ENCODE measurements at regions not wholly inside any gene's neighbourhood (a gene's known extent, or its start where the extent isn't known, plus 50 kb on each side); places are given as distances from the start of the nearest gene placed in this dataset.

DNA sequence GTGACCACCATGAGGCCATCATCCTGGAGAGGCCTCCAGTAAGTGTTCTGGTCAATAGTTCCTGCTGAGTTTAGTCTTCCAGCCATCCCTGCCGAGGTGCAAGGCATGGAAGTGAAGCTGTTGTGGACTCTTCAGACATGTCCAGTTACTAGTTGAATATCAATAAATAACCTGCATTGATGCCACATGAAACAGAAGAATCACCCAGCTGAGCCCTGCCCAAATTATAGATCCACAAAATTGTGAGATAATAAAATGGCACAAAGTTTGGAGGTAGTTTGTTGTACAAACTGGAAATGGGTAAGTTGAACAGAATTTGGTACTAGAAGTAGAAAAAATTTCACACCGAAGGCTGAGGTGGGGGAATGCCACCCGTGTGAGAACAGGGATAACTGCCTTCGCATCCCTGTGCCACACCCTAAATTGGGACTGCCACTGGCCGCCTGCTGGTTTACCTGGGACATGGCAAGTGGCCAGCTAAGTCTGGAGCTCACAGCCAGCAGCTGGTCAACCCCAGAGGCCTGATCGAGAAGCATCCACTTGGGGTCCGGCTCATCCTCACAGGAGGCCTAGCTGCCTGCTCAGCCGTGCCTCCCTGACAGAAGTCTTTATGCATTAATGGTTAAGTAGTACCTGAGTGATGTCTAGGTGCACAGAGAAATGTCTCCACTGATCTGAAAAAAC is 184.5 kb downstream of the SPRY1 start:
- DNase-seq (ENCODE audit: low read depth) = no peak
- Histone ChIP-seq H4K20me1 (ENCODE audit: insufficient read depth, low read length) (no peaks in the 10 kb centered on the region), H2AFZ (ENCODE audit: low read depth, low read length) (no peak overlapping the region), H3K9ac (ENCODE audit: low read length) (no peak overlapping the region), H3K4me2 (ENCODE audit: low read length) (no peak overlapping the region), H3K27me3 (ENCODE audit: insufficient read depth, low read length) (no peaks in the 10 kb centered on the region), H3K36me3 (ENCODE audit: insufficient read depth, low read length) (no peaks in the 10 kb centered on the region), H3K27ac (ENCODE audit: low read depth, low read length) (no peak overlapping the region), H3K4me3 (ENCODE audit: insufficient read depth, low read depth, low read length) (no peak overlapping the region), H3K4me1 (ENCODE audit: insufficient read depth, low read length) (no peaks in the 10 kb centered on the region), H3K79me2 (ENCODE audit: insufficient read depth, low read length) (no peaks in the 10 kb centered on the region), H3K9me3 (ENCODE audit: insufficient read depth, low read depth, low read length) (peaks cover 6% of the 10 kb centered on the region)
- Mint-ChIP-seq H3K27me3 (ENCODE audit: low read depth, unreplicated experiment) (peaks cover 2% of the 10 kb centered on the region), H3K4me3 (ENCODE audit: unreplicated experiment) (no peak overlapping the region), H3K27ac (ENCODE audit: unreplicated experiment) (no peak overlapping the region), H3K9me3 (ENCODE audit: unreplicated experiment) (peaks cover 7% of the 10 kb centered on the region), H3K36me3 (ENCODE audit: low read depth, unreplicated experiment) (no peaks in the 10 kb centered on the region), H3K4me1 (ENCODE audit: low read depth, unreplicated experiment) (no peaks in the 10 kb centered on the region)
- no peak for TF ChIP-seq EZH2 (IDR thresholded peaks at IDR 0.05; ENCODE audit: insufficient read depth, low read length)
- TF ChIP-seq, protein P1, sequence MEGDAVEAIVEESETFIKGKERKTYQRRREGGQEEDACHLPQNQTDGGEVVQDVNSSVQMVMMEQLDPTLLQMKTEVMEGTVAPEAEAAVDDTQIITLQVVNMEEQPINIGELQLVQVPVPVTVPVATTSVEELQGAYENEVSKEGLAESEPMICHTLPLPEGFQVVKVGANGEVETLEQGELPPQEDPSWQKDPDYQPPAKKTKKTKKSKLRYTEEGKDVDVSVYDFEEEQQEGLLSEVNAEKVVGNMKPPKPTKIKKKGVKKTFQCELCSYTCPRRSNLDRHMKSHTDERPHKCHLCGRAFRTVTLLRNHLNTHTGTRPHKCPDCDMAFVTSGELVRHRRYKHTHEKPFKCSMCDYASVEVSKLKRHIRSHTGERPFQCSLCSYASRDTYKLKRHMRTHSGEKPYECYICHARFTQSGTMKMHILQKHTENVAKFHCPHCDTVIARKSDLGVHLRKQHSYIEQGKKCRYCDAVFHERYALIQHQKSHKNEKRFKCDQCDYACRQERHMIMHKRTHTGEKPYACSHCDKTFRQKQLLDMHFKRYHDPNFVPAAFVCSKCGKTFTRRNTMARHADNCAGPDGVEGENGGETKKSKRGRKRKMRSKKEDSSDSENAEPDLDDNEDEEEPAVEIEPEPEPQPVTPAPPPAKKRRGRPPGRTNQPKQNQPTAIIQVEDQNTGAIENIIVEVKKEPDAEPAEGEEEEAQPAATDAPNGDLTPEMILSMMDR (IDR thresholded peaks at IDR 0.05; ENCODE audit: insufficient read depth, low read depth, low read length) = no peak
- FAIRE-seq = no peak

DNA sequence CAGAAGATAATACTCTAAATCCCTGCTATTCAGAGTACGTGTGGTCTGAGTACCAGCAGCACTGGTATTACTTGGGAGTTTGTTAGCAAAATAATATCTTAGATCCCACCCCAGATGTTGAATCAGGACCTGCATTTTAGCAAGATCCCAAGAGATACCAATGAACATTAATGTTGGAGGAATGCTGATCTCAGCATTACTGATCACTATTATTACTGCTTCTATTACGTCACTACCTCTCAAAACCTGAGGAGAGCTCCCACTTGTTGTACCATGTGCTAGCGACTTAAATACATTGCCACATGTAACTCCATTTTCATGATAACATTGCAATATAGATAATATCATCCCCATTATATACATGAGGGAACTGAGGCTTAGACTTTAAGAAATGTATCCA is 185.2 kb downstream of the SPRY1 start:
- H3K4me3 Mint-ChIP-seq (ENCODE audit: unreplicated experiment) = no peak overlapping the region
- Histone ChIP-seq H3K4me3 (ENCODE audit: insufficient read depth, low read depth, low read length) (no peak overlapping the region), H4K20me1 (ENCODE audit: insufficient read depth, low read length) (no peaks in the 10 kb centered on the region), H3K79me2 (ENCODE audit: insufficient read depth, low read length) (no peaks in the 10 kb centered on the region), H3K36me3 (ENCODE audit: insufficient read depth, low read length) (no peaks in the 10 kb centered on the region), H3K9me3 (ENCODE audit: insufficient read depth, low read depth, low read length) (peaks cover 6% of the 10 kb centered on the region), H3K9ac (ENCODE audit: low read length) (no peak overlapping the region), H3K4me2 (ENCODE audit: low read length) (no peak overlapping the region), H3K4me1 (ENCODE audit: insufficient read depth, low read length) (no peaks in the 10 kb centered on the region), H2AFZ (ENCODE audit: low read depth, low read length) (no peak overlapping the region), H3K27ac (ENCODE audit: low read depth, low read length) (no peak overlapping the region), H3K27me3 (ENCODE audit: insufficient read depth, low read length) (no peaks in the 10 kb centered on the region)
- H3K4me1 Mint-ChIP-seq (ENCODE audit: low read depth, unreplicated experiment) = no peaks in the 10 kb centered on the region
- peaks cover 4% of the 10 kb centered on the region for H3K27me3 Mint-ChIP-seq (ENCODE audit: low read depth, unreplicated experiment)
- H3K27ac Mint-ChIP-seq (ENCODE audit: unreplicated experiment) = no peak overlapping the region
- no peaks in the 10 kb centered on the region for H3K36me3 Mint-ChIP-seq (ENCODE audit: low read depth, unreplicated experiment)
- FAIRE-seq (no peak), DNase-seq (ENCODE audit: low read depth) (no peak)
- peaks cover 7% of the 10 kb centered on the region for H3K9me3 Mint-ChIP-seq (ENCODE audit: unreplicated experiment)
- TF ChIP-seq, protein P1 (IDR thresholded peaks at IDR 0.05; ENCODE audit: insufficient read depth, low read depth, low read length) = no peak
- TF ChIP-seq EZH2 (IDR thresholded peaks at IDR 0.05; ENCODE audit: insufficient read depth, low read length) = no peak

DNA sequence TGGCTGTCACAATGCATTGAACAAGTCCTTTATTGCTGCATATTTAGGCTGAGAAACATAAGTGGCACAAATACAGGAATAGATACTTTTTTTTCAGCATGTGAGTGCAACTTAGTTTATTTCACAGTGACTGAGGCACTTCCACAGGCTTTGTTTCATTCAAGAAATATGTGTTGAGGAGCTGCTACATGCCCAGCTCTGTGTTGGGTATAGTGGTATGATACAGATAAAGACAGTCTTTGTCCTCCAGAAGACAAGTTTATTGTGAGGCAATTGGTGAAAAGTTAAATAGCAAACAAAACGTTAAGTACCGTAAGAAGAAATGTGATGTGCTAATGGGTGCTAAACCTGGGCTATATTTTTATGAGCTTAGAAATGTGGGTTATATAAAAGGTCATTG is 186.4 kb downstream of the SPRY1 start:
- Histone ChIP-seq H3K9me3 (ENCODE audit: insufficient read depth, low read depth, low read length) (peaks cover 6% of the 10 kb centered on the region), H3K79me2 (ENCODE audit: insufficient read depth, low read length) (no peaks in the 10 kb centered on the region), H3K36me3 (ENCODE audit: insufficient read depth, low read length) (no peaks in the 10 kb centered on the region), H3K27ac (ENCODE audit: low read depth, low read length) (no peak overlapping the region), H3K9ac (ENCODE audit: low read length) (no peak overlapping the region), H2AFZ (ENCODE audit: low read depth, low read length) (no peak overlapping the region), H3K4me2 (ENCODE audit: low read length) (no peak overlapping the region), H3K4me3 (ENCODE audit: insufficient read depth, low read depth, low read length) (no peak overlapping the region), H4K20me1 (ENCODE audit: insufficient read depth, low read length) (no peaks in the 10 kb centered on the region), H3K4me1 (ENCODE audit: insufficient read depth, low read length) (peaks cover 3% of the 10 kb centered on the region), H3K27me3 (ENCODE audit: insufficient read depth, low read length) (no peaks in the 10 kb centered on the region)
- Mint-ChIP-seq H3K27ac (ENCODE audit: unreplicated experiment) (no peak overlapping the region), H3K9me3 (ENCODE audit: unreplicated experiment) (peaks cover 7% of the 10 kb centered on the region), H3K36me3 (ENCODE audit: low read depth, unreplicated experiment) (no peaks in the 10 kb centered on the region), H3K27me3 (ENCODE audit: low read depth, unreplicated experiment) (peaks cover 2% of the 10 kb centered on the region), H3K4me3 (ENCODE audit: unreplicated experiment) (no peak overlapping the region), H3K4me1 (ENCODE audit: low read depth, unreplicated experiment) (peaks cover 4% of the 10 kb centered on the region)
- DNase-seq (ENCODE audit: low read depth) (no peak), FAIRE-seq (no peak)
- TF ChIP-seq, protein P1 (IDR thresholded peaks at IDR 0.05; ENCODE audit: insufficient read depth, low read depth, low read length) = no peak
- no peak for TF ChIP-seq EZH2 (IDR thresholded peaks at IDR 0.05; ENCODE audit: insufficient read depth, low read length)
